ENCODE measurements at regions not wholly inside any gene's neighbourhood (a gene's known extent, or its start where the extent isn't known, plus 50 kb on each side); places are given as distances from the start of the nearest gene placed in this dataset.

GRCh38 chr12:75613981-75614380 lies 102.6 kb upstream of the KRR1 start:
- no peaks in the 10 kb centered on the region for H3K79me2 ChIP-seq (replicated peaks; ENCODE audit: insufficient read depth)
- ATAC-seq (no peak), DNase-seq (ENCODE audit: low spot score) (no peak)
- no peak overlapping the region for H2AFZ ChIP-seq
- Mint-ChIP-seq H3K27ac (no peak overlapping the region), H3K4me3 (no peak overlapping the region), H3K27me3 (ENCODE audit: insufficient read depth, low read depth, poor library complexity) (no peaks in the 10 kb centered on the region), H3K4me1 (no peaks in the 10 kb centered on the region), H3K36me3 (ENCODE audit: low read depth) (no peaks in the 10 kb centered on the region; the same call in 2 of the 3 replicates), H3K9me3 (peaks cover 9% of the 10 kb centered on the region; the same call in 2 of the 3 replicates)
- no peak overlapping the region for H3K4me3 ChIP-seq
- no peaks in the 10 kb centered on the region for H3K9me2 ChIP-seq (ENCODE audit: insufficient read depth)
- H3K4me1 ChIP-seq (ENCODE audit: insufficient read depth) = no peaks in the 10 kb centered on the region
- H3K27me3 ChIP-seq (ENCODE audit: insufficient read depth) = no peaks in the 10 kb centered on the region
- no peaks in the 10 kb centered on the region for H3K36me3 ChIP-seq (ENCODE audit: insufficient read depth)
- TF ChIP-seq STAT1 (IDR thresholded peaks at IDR 0.05; ENCODE audit: unreplicated experiment) (no peak), REST (IDR thresholded peaks at IDR 0.05; ENCODE audit: unreplicated experiment) (no peak), NANOG (IDR thresholded peaks at IDR 0.05; ENCODE audit: borderline replicate concordance) (no peak), CREB1 (CRISPR knock-in tag; IDR thresholded peaks at IDR 0.05; ENCODE audit: low read depth) (no peak), ZNF114 (CRISPR knock-in tag; IDR thresholded peaks at IDR 0.05) (no peak), POLR2AphosphoS5 (IDR thresholded peaks at IDR 0.05; ENCODE audit: low read depth) (no peak), EZH2 (IDR thresholded peaks at IDR 0.05; ENCODE audit: low read depth, unreplicated experiment) (no peak), ZNF331 (CRISPR knock-in tag; IDR thresholded peaks at IDR 0.05; ENCODE audit: low read depth) (no peak), CTCF (conservative IDR thresholded peaks at IDR 0.05; ENCODE audit: low read depth in 2 of 2) (no peak), EZH2phosphoT487 (IDR thresholded peaks at IDR 0.05; ENCODE audit: unreplicated experiment) (no peak), JUNB (IDR thresholded peaks at IDR 0.05; ENCODE audit: unreplicated experiment) (no peak)
- TF ChIP-seq, protein P1, sequence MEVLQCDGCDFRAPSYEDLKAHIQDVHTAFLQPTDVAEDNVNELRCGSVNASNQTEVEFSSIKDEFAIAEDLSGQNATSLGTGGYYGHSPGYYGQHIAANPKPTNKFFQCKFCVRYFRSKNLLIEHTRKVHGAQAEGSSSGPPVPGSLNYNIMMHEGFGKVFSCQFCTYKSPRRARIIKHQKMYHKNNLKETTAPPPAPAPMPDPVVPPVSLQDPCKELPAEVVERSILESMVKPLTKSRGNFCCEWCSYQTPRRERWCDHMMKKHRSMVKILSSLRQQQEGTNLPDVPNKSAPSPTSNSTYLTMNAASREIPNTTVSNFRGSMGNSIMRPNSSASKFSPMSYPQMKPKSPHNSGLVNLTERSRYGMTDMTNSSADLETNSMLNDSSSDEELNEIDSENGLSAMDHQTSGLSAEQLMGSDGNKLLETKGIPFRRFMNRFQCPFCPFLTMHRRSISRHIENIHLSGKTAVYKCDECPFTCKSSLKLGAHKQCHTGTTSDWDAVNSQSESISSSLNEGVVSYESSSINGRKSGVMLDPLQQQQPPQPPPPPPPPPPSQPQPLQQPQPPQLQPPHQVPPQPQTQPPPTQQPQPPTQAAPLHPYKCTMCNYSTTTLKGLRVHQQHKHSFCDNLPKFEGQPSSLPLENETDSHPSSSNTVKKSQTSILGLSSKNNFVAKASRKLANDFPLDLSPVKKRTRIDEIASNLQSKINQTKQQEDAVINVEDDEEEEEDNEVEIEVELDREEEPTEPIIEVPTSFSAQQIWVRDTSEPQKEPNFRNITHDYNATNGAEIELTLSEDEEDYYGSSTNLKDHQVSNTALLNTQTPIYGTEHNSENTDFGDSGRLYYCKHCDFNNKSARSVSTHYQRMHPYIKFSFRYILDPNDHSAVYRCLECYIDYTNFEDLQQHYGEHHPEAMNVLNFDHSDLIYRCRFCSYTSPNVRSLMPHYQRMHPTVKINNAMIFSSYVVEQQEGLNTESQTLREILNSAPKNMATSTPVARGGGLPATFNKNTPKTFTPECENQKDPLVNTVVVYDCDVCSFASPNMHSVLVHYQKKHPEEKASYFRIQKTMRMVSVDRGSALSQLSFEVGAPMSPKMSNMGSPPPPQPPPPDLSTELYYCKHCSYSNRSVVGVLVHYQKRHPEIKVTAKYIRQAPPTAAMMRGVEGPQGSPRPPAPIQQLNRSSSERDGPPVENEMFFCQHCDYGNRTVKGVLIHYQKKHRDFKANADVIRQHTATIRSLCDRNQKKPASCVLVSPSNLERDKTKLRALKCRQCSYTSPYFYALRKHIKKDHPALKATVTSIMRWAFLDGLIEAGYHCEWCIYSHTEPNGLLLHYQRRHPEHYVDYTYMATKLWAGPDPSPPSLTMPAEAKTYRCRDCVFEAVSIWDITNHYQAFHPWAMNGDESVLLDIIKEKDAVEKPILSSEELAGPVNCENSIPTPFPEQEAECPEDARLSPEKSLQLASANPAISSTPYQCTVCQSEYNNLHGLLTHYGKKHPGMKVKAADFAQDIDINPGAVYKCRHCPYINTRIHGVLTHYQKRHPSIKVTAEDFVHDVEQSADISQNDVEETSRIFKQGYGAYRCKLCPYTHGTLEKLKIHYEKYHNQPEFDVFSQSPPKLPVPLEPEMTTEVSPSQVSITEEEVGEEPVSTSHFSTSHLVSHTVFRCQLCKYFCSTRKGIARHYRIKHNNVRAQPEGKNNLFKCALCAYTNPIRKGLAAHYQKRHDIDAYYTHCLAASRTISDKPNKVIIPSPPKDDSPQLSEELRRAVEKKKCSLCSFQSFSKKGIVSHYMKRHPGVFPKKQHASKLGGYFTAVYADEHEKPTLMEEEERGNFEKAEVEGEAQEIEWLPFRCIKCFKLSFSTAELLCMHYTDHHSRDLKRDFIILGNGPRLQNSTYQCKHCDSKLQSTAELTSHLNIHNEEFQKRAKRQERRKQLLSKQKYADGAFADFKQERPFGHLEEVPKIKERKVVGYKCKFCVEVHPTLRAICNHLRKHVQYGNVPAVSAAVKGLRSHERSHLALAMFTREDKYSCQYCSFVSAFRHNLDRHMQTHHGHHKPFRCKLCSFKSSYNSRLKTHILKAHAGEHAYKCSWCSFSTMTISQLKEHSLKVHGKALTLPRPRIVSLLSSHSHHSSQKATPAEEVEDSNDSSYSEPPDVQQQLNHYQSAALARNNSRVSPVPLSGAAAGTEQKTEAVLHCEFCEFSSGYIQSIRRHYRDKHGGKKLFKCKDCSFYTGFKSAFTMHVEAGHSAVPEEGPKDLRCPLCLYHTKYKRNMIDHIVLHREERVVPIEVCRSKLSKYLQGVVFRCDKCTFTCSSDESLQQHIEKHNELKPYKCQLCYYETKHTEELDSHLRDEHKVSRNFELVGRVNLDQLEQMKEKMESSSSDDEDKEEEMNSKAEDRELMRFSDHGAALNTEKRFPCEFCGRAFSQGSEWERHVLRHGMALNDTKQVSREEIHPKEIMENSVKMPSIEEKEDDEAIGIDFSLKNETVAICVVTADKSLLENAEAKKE (CRISPR knock-in tag; IDR thresholded peaks at IDR 0.05) = no peak
- no peak overlapping the region for H3K4me2 ChIP-seq
- no peak overlapping the region for H3K27ac ChIP-seq (ENCODE audit: low read depth)
- H3F3A ChIP-seq (replicated peaks; ENCODE audit: low read depth) = no peaks in the 10 kb centered on the region
- H4K20me1 ChIP-seq (replicated peaks; ENCODE audit: insufficient read depth) = no peaks in the 10 kb centered on the region

Data from GM23338 (cell line).